HG02884 (cell line): ENCODE measurements at regions not wholly inside any gene's neighbourhood (a gene's known extent, or its start where the extent isn't known, plus 50 kb on each side); places are given as distances from the start of the nearest gene placed in this dataset.
"Not testable (repeated sequence)": the region's sequence is repeated elsewhere in the genome, so short reads cannot be mapped to it uniquely, and the experiment has no call there.

Experiments
- ATAC-seq: cut with Tn5 transposase; IDR thresholded peaks from one replicate; pipeline ENCODE4 v1.9.1; 2021; ENCODE audit warnings: mild to moderate bottlenecking, moderate library complexity; ENCODE audit not compliant: unreplicated experiment

- no peak for ATAC-seq
These were observed 244.0 kb upstream of the SFSWAP start for GRCh38 chr12:131466932-131467331.

- ATAC-seq = no peak
These were observed 242.7 kb upstream of the SFSWAP start for GRCh38 chr12:131468206-131468605.

GRCh38 chr12:131469945-131470344, 240.9 kb upstream of the SFSWAP start:
- not testable (repeated sequence) for ATAC-seq

- ATAC-seq = no peak
These were observed 239.5 kb upstream of the SFSWAP start for GRCh38 chr12:131471271-131471905.

- ATAC-seq = no peak
These were observed 238.8 kb upstream of the SFSWAP start for GRCh38 chr12:131471946-131472732.

DNA sequence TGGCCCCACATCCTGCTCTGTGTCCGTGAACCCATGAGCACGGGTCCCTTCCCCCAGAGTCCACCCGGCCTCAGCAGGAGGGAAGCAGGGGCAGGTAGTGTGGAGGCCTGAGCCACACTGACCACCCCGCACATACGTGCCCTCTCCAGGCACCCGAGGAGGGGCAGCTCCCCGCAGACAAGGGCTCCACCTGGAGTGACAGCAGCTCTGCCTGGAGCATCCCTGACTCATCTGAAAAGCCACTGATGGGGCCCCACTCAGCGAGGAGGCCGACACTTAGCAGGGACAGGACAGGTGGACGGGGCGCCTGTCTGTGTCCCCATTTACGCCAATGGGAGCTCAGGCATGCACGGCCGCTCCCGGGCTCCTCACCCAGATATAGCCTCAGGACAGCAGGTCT, 237.6 kb upstream of the SFSWAP start:
- ATAC-seq = no peak

GRCh38 chr12:131473741-131474709, 236.9 kb upstream of the SFSWAP start:
- ATAC-seq = no peak

- not testable (repeated sequence) for ATAC-seq
These were observed 235.9 kb upstream of the SFSWAP start for GRCh38 chr12:131475012-131475411.

DNA sequence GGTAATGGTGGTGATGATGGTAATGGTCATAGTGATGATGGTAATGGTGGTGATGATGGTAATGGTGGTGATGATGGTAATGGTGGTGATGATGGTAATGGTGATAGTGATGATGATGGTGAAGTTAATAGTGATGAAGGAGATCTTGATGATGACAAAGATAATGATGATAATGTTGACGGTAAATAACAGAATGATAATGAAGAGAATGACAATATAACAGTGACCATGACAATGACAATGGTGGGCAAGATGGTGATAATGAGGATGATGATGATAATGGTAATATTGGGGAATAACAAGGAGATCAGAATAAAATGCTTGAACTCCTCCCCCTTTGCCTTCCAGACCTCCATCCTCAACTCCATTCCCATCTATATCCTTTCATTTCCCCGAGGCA, 233.3 kb upstream of the SFSWAP start:
- ATAC-seq = no peak

GRCh38 chr12:131478468-131478867, 232.4 kb upstream of the SFSWAP start:
- ATAC-seq = no peak

- ATAC-seq = no peak
These were observed 228.7 kb upstream of the SFSWAP start for GRCh38 chr12:131482199-131482598.

DNA sequence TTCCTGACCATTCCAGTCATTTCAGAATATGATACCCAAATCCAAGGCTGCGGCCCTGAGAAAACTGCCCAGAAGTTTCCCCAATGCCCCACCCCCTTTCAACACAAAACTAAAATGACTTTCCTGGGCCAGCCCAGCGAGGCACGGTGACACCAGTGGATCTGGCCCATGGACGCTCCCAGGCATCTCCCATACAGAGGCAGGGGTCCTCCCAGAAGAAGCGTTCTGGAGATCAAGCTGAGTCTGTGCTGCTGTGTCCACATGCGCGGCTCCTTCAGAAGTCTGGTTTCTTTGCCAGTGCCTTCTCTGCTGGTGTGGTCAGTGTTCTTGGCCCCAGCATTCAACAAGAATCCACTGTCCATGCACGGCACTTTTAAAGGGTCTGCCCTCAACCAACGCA, 228.2 kb upstream of the SFSWAP start:
- ATAC-seq = no peak

- no peak for ATAC-seq
These were observed 224.2 kb upstream of the SFSWAP start for GRCh38 chr12:131486451-131487230.

DNA sequence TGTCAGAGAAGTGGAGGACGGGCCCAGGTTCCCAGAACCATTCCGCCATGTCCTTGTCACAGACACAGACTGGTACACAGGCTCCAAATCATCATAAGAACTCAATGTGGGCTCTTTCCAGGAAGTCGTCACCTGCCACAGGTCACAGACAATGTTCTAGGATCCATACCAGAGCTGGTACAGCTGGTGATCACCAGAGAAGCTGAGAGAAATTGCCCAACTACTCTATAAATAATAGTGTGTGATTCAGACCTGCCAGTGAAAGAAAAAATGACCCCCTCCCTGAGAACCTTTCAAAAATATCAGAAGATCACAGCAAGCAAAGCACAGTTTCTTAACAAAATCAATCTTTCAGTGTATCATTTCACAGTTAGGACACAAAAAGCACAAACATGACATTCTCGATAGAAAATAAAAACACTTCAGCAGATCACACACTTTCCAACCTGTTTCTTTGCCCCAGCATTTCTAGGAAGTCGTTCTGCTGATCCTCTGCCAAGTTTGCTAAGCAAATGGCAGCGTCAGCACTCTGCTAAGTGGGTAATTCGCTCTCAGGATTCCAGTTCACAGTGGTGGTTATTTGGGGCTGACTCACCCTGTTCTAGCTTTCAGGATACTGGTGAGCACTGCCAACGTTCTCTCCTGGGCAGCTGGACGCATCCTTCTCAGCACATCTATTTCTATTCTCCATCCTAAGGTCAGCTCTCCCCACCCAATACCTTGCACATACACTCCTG, 223.3 kb upstream of the SFSWAP start:
- ATAC-seq = no peak

DNA sequence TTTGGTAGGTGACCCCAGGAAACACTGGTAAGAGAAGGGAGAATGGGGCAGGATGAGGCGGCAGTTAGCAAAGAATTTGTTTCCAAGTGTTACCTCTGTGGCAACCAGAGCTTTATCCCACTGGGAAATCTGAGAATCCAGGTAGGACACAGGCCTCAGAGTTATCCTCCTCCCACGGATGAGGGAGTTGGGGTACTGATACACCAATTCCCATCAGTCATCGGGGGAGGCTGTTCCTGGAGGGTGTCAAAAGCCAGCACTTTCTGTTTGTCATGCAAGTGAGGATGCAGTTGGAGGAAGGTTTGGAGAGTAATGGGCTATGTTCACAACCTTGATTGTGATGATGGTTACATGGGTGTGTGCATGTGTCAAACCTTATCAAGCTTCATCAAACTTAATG, 221.2 kb upstream of the SFSWAP start:
- ATAC-seq = no peak

DNA sequence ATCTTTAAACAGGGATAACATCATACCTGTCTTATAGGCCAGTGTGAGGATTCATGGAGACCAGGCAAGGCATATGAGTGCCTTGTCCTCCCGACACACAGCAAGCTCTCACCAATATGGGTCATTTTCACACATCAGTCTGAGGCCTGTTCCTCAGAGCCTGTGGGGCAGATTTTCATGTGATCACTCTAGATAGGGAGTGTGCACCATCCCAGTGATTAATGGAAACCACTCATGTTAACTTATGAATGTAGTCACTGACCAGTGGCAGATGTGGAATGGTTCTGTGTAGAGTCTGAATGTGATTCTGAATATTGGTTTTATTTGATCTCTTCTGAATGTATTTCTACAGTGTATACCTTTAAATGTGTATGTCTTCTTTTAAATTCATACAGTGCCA, 219.7 kb upstream of the SFSWAP start:
- ATAC-seq = no peak

GRCh38 chr12:131491916-131492490, 218.9 kb upstream of the SFSWAP start:
- no peak for ATAC-seq

- ATAC-seq = no peak
These were observed 217.6 kb upstream of the SFSWAP start for GRCh38 chr12:131493068-131493826.

DNA sequence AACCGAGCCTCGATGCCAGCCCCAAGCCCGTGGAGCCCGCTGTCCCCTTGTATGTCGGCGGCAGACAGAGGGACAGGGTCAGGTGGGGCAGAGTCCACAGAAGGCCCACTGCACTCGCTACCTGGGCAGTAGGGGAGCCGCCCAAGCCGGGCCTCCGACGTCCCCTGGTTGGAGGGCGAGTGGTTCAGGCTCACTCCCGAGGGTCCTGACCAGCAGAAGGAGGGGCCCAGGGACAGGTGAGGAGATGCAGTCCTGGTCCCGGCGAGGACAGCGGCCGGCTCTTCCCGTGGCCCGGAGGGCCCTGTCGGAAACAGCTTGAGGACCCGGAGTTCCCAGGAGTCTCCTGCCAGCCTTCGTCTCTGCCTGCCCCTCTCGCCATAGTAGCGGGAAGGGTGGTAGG, 216.7 kb upstream of the SFSWAP start:
- no peak for ATAC-seq
